ENCODE measurements at regions not wholly inside any gene's neighbourhood (a gene's known extent, or its start where the extent isn't known, plus 50 kb on each side); places are given as distances from the start of the nearest gene placed in this dataset.
A peak's percentile ranks its signal among the peaks of the same experiment; 100 is the strongest.

GRCh38 chr20:63100174-63100925, 93.6 kb upstream of the BHLHE23 start:
- Histone ChIP-seq H3K27me3 (ENCODE audit: control insufficient read depth, insufficient read depth, low read length, poor library complexity, severe bottlenecking) (peaks cover 57% of the 10 kb centered on the region), H3K4me1 (ENCODE audit: control insufficient read depth, insufficient read depth, low read length) (peaks cover 3% of the 10 kb centered on the region), H3K9ac (ENCODE audit: extremely low read depth, low read length, poor library complexity, severe bottlenecking) (no peak overlapping the region), H3K4me3 (ENCODE audit: low read length) (no peak overlapping the region), H3K36me3 (ENCODE audit: control insufficient read depth, insufficient read depth, low read length) (no peaks in the 10 kb centered on the region), H3K27ac (ENCODE audit: low read depth, low read length) (no peak overlapping the region), H3K9me3 (ENCODE audit: control insufficient read depth, low read length) (no peaks in the 10 kb centered on the region)
- no peak overlapping the region for H3K4me3 Mint-ChIP-seq
- no peak for TF ChIP-seq CTCF (conservative IDR thresholded peaks at IDR 0.05)
- WGBS, 2 experiments (ENCODE audit: insufficient coverage in 1 of 2, insufficient read length in 1 of 2) = 37 to 44% methylated on average over 5 to 13 of the region's 14 CpGs
- peaks cover 36% of the 10 kb centered on the region for H3K27me3 Mint-ChIP-seq (ENCODE audit: insufficient read depth)
- DNase-seq = no peak
- no peaks in the 10 kb centered on the region for H3K4me1 Mint-ChIP-seq
- no peaks in the 10 kb centered on the region for H3K36me3 Mint-ChIP-seq (ENCODE audit: low read depth)
- peaks cover 1% of the 10 kb centered on the region for H3K9me3 Mint-ChIP-seq
- no peak overlapping the region for H3K27ac Mint-ChIP-seq

- no peak overlapping the region for H3K4me3 Mint-ChIP-seq
- no peak overlapping the region for H3K4me3 ChIP-seq (ENCODE audit: low read length)
These were observed 92.9 kb upstream of the BHLHE23 start for GRCh38 chr20:63099456-63100173.

More at GRCh38 chr20:63099456-63100173, 92.9 kb upstream of the BHLHE23 start:
- no peak for TF ChIP-seq CTCF (conservative IDR thresholded peaks at IDR 0.05)
- H3K4me1 ChIP-seq (ENCODE audit: control insufficient read depth, insufficient read depth, low read length) = peaks cover 3% of the 10 kb centered on the region
- no peaks in the 10 kb centered on the region for H3K36me3 Mint-ChIP-seq (ENCODE audit: low read depth)
- no peak overlapping the region for H3K9ac ChIP-seq (ENCODE audit: extremely low read depth, low read length, poor library complexity, severe bottlenecking)
- H3K9me3 ChIP-seq (ENCODE audit: control insufficient read depth, low read length) = no peaks in the 10 kb centered on the region
- H3K27me3 ChIP-seq (ENCODE audit: control insufficient read depth, insufficient read depth, low read length, poor library complexity, severe bottlenecking) = peaks cover 57% of the 10 kb centered on the region
- H3K27ac Mint-ChIP-seq = no peak overlapping the region
- H3K4me1 Mint-ChIP-seq = no peaks in the 10 kb centered on the region
- peak; percentile 26 for DNase-seq
- H3K27me3 Mint-ChIP-seq (ENCODE audit: insufficient read depth) = peaks cover 36% of the 10 kb centered on the region
- 42 to 44% methylated on average over 7 to 22 of the region's 22 CpGs for WGBS, 2 experiments (ENCODE audit: insufficient coverage in 1 of 2, insufficient read length in 1 of 2)
- H3K36me3 ChIP-seq (ENCODE audit: control insufficient read depth, insufficient read depth, low read length) = no peaks in the 10 kb centered on the region
- peaks cover 1% of the 10 kb centered on the region for H3K9me3 Mint-ChIP-seq
- H3K27ac ChIP-seq (ENCODE audit: low read depth, low read length) = no peak overlapping the region
